ENCODE measurements at regions not wholly inside any gene's neighbourhood (a gene's known extent, or its start where the extent isn't known, plus 50 kb on each side); places are given as distances from the start of the nearest gene placed in this dataset.
A peak's percentile ranks its signal among the peaks of the same experiment; 100 is the strongest.

DNA sequence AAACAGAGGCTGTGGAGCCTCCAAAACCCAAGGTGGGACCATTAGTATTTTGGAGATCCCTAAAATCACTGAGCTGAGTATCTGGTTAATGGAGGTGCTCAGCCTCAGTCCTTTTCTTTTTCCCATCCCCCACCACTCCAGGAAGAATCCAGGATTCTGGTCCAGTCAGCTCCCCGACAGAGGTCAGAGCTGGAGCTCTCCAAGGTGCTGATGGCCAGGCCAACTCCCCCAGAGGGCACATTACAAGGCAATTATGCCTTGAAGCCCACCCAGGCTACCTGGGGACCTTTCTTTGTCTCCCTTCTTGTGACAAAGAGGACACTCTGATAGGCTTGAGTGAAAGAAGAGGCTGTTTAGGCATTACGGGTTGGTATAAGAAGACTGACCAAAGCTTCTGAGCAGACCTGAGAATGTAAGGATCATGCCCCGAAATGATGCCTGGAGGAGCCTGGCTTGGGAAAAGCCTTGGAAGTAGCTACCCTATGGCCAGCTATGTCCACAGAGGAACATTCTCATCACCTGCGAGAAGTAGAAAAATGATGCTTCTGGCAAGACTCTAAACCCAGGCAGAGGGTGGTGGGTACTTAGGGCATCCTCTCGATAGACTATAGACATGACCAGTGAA, 102.5 kb upstream of the LDAH start:
- no peak for TF ChIP-seq CTCF (IDR thresholded peaks at IDR 0.05; ENCODE audit: low read depth, low read length)
- H3K4me3 ChIP-seq (ENCODE audit: low read depth, low read length) = no peak overlapping the region

DNA sequence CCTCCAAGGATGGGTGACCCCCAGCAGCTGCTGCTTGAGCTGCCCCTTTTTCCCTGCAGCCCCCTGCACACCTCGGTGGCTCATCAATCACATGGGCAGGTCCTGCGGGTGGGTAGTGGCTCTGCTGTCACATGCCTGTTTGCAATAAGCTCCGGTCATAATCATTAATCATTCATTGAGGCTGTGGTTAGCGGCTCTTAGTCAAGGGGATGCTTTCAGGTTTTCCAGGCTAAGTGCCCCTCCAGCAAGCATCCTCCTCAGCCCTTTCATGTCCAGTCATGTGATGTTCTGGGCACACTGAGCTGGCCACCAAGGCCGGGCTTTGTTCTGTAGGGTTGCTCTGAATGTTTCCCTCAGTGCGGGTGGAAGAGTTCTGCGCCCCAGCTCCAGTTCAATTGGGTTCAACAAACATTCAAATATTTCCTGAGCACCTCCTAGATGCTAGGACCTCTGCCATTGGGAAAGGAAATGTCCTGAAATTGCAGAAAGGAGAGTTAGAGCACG, 96.4 kb upstream of the LDAH start:
- no peak overlapping the region for H3K4me3 ChIP-seq (ENCODE audit: low read depth, low read length)
- no peak for TF ChIP-seq CTCF (IDR thresholded peaks at IDR 0.05; ENCODE audit: low read depth, low read length)

GRCh38 chr2:20917719-20918572, 95.0 kb upstream of the LDAH start:
- TF ChIP-seq CTCF (IDR thresholded peaks at IDR 0.05; ENCODE audit: low read depth, low read length) = no peak
- no peak overlapping the region for H3K4me3 ChIP-seq (ENCODE audit: low read depth, low read length)

GRCh38 chr2:20917287-20917660, 94.4 kb upstream of the LDAH start:
- no peak overlapping the region for H3K4me3 ChIP-seq (ENCODE audit: low read depth, low read length)
- TF ChIP-seq CTCF (IDR thresholded peaks at IDR 0.05; ENCODE audit: low read depth, low read length) = no peak

DNA sequence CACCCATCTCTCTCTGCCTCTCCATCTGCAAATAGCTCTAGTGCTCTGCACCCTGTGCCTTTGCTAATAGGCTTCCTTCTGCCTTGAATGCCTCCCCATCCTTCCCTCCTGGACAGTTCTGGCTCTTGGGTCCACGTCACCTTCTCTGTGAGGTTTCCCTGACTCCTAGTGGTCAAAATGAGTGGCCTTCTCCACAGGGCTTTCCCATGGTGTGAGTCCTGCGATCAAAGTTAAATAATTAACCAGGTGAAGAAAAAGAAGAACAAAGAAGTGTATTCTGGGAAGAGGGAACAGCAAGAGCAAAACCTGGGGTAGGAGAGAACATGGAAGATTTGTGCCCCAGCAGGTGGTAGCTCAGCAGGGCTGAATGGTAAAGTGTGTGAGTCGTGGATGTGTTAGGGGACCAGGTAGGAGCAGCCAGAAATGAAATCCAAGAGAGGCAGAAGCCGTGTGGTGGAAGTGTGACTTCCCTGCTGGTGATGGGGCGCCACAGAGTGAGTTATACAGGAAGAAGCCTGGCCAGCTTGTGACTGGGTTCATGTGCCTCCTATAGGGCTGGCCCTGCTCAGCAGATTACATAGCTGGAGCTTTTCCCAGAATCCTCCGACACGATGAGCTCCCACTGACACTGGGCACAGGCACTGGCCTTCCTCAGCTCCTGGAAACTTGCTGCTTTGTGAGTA, 93.8 kb upstream of the LDAH start:
- peak; percentile 35; the same call in 1 of the 2 replicates for TF ChIP-seq CTCF (IDR thresholded peaks at IDR 0.05; ENCODE audit: low read depth, low read length)

GRCh38 chr2:20915271-20915670, 92.4 kb upstream of the LDAH start:
- no peak for TF ChIP-seq CTCF (IDR thresholded peaks at IDR 0.05; ENCODE audit: low read depth, low read length)

More for the DNA sequence above, 93.8 kb upstream of the LDAH start:
- no peak overlapping the region for H3K4me3 ChIP-seq (ENCODE audit: low read depth, low read length)

More at GRCh38 chr2:20915271-20915670, 92.4 kb upstream of the LDAH start:
- no peak overlapping the region for H3K4me3 ChIP-seq (ENCODE audit: low read depth, low read length)
